ENCODE measurements at regions not wholly inside any gene's neighbourhood (a gene's known extent, or its start where the extent isn't known, plus 50 kb on each side); places are given as distances from the start of the nearest gene placed in this dataset.
"Not testable (repeated sequence)": the region's sequence is repeated elsewhere in the genome, so short reads cannot be mapped to it uniquely, and the experiment has no call there.

DNA sequence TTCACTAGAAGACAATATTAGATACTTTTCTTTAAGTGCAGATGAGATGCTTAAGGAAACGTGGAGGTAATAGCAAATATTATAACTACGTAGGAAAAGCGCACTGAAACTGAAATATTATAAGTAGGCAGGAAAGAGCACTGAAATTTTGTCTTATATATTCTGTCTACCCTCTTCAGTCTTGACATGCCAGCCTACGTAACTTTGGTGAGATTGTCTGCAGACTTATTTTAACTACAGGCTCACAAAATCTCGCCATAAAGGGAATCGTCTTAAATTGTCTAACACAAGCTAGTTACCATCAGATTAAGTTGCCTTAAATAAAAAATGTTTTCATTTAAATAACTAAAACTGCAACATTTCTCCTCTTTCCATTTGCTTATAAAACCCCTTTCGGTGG is 280.1 kb upstream of the PTER start:
- TF ChIP-seq CTCF (IDR thresholded peaks at IDR 0.05; ENCODE audit: insufficient read depth, low read depth, low read length, missing control alignments) = no peak
- no peak for DNase-seq (ENCODE audit: low read depth)
- H3K4me3 ChIP-seq (ENCODE audit: low read depth, low read length) = no peak overlapping the region

GRCh38 chr10:16165067-16165466 is 271.7 kb upstream of the PTER start:
- DNase-seq (ENCODE audit: low read depth); H3K4me3 ChIP-seq (ENCODE audit: low read depth, low read length): not testable (repeated sequence)

DNA sequence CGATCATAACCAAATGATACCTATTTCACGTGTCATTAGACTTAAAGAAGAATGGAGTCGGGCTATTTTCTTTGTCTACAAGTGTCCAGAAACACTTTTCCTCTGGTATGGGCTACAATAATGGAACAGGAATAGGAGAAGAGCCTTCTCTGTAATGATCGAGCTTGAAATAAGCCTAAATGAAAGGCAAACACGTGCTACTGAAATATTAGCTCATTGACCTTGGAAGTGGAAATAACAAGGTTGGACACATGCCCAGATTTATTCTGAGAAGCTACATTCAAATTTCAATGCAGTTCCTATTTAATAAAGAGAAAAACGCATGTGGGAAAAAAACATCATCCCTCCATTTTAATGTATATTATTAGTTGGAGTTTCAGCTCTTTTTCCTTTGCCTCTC is 254.7 kb upstream of the PTER start:
- DNase-seq (ENCODE audit: low read depth) = no peak
- H3K4me3 ChIP-seq (ENCODE audit: low read depth, low read length) = no peak overlapping the region
- no peak for TF ChIP-seq CTCF (IDR thresholded peaks at IDR 0.05; ENCODE audit: insufficient read depth, low read depth, low read length, missing control alignments)

DNA sequence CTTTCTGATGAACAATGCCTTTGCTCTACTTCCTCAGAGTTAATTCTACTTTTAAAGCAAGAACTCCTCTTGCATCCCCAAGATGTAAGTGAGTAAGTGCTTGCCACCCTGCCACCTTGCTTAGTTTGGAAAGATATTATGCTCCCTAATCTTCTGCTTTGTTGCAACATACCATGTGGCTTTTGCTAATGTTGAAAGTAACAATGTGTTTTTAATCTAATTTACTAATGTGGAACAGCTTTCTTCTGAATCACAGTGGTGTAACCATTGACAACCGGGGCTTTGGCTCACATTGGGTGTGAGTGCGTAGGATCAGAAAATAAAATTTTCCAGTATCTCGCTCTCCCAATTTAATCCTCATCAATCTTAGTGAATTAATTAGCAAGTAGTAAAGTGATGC is 254.1 kb upstream of the PTER start:
- DNase-seq (ENCODE audit: low read depth) = no peak

DNA sequence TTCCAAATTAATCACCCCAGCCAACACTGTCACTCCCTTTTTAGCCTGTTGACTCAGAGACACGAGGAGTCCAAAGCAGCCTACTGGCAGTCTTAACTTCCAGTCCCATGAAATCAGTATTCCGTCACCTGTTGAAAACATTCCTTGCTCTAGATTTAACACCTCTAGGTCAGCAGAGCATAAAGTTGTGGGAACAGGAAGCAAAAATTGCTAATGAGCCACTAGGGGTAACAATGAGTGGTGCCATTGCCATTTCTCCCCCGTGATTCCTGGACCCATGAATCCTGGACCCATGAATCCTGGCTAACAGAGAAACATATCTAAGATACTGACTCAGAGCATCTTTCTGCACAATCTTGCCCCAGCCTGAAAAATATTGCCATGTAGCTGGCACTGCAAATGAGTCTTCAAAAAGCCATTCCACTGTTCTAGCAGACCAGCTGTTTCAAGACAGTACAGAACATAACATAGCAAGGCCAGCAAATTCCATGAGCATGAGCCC is 252.7 kb upstream of the PTER start:
- H3K4me3 ChIP-seq (ENCODE audit: low read depth, low read length) = no peak overlapping the region
- no peak for TF ChIP-seq CTCF (IDR thresholded peaks at IDR 0.05; ENCODE audit: insufficient read depth, low read depth, low read length, missing control alignments)
- DNase-seq (ENCODE audit: low read depth) = no peak

More for the DNA sequence above, 254.1 kb upstream of the PTER start:
- H3K4me3 ChIP-seq (ENCODE audit: low read depth, low read length) = no peak overlapping the region
- TF ChIP-seq CTCF (IDR thresholded peaks at IDR 0.05; ENCODE audit: insufficient read depth, low read depth, low read length, missing control alignments) = no peak

DNA sequence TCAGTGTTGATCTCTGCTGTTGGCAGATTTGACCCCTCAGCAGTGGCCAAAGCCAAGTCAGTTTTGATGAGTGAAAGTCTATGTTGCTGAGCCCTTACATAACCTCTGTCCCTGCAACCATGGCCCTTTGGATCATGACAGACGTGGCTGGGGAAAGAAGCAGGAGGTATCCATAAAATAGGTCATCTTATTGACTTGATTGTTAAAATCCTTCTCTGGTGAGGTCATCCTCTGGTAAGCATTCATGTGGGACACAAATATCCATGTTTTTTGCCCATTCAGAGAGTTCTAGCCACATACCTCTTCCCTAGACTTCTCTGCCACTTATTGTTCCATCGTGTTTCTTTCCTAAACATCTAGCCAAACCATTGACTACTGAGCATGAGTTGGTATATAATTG is 251.9 kb upstream of the PTER start:
- DNase-seq (ENCODE audit: low read depth) = no peak
- no peak for TF ChIP-seq CTCF (IDR thresholded peaks at IDR 0.05; ENCODE audit: insufficient read depth, low read depth, low read length, missing control alignments)
- no peak overlapping the region for H3K4me3 ChIP-seq (ENCODE audit: low read depth, low read length)

GRCh38 chr10:16186564-16186963 is 250.2 kb upstream of the PTER start:
- no peak for TF ChIP-seq CTCF (IDR thresholded peaks at IDR 0.05; ENCODE audit: insufficient read depth, low read depth, low read length, missing control alignments)
- H3K4me3 ChIP-seq (ENCODE audit: low read depth, low read length) = no peak overlapping the region
- no peak for DNase-seq (ENCODE audit: low read depth)

Data from GM12865 (cell line).